ENCODE measurements at regions not wholly inside any gene's neighbourhood (a gene's known extent, or its start where the extent isn't known, plus 50 kb on each side); places are given as distances from the start of the nearest gene placed in this dataset.

- TF ChIP-seq CTCF (IDR thresholded peaks at IDR 0.05) = no peak
- H3K27me3 Mint-ChIP-seq = peaks cover 17% of the 10 kb centered on the region
- ATAC-seq = no peak
- no peaks in the 10 kb centered on the region for H3K36me3 Mint-ChIP-seq (ENCODE audit: low read depth)
- H3K4me3 Mint-ChIP-seq = no peak overlapping the region
- DNase-seq = no peak
- no peaks in the 10 kb centered on the region for H3K4me1 Mint-ChIP-seq (ENCODE audit: low read depth)
- ChIA-PET CTCF (no interaction called here), POLR2A (interaction anchor here (0.6 kb wide), 1 partner anchor 116 kb away, joined by 3 read pairs; no protein-coding TSS in a partner anchor)
- intact Hi-C loops (cut with micrococcal nuclease) = no loop called here
- no peak overlapping the region for H3K27ac Mint-ChIP-seq
- H3K9me3 Mint-ChIP-seq = no peaks in the 10 kb centered on the region
Measured at GRCh38 chr9:90365666-90366065, 277.0 kb downstream of the DIRAS2 start.

GRCh38 chr9:90368241-90368640 is 274.4 kb downstream of the DIRAS2 start:
- DNase-seq = no peak
- no peaks in the 10 kb centered on the region for H3K36me3 Mint-ChIP-seq (ENCODE audit: low read depth)
- H3K27ac Mint-ChIP-seq = no peak overlapping the region
- ChIA-PET CTCF (no interaction called here), POLR2A (no interaction called here)
- no peak for TF ChIP-seq CTCF (IDR thresholded peaks at IDR 0.05)
- no peaks in the 10 kb centered on the region for H3K4me1 Mint-ChIP-seq (ENCODE audit: low read depth)
- H3K9me3 Mint-ChIP-seq = no peaks in the 10 kb centered on the region
- no peak for ATAC-seq
- no peak overlapping the region for H3K4me3 Mint-ChIP-seq
- peaks cover 16% of the 10 kb centered on the region for H3K27me3 Mint-ChIP-seq
- intact Hi-C loops (cut with micrococcal nuclease) = no loop called here

GRCh38 chr9:90368928-90369327 is 273.7 kb downstream of the DIRAS2 start:
- ChIA-PET CTCF (no interaction called here), POLR2A (no interaction called here)
- H3K4me3 Mint-ChIP-seq = no peak overlapping the region
- no peaks in the 10 kb centered on the region for H3K36me3 Mint-ChIP-seq (ENCODE audit: low read depth)
- no peak for ATAC-seq
- intact Hi-C loops (cut with micrococcal nuclease) = no loop called here
- H3K9me3 Mint-ChIP-seq = no peaks in the 10 kb centered on the region
- no peaks in the 10 kb centered on the region for H3K4me1 Mint-ChIP-seq (ENCODE audit: low read depth)
- no peak for DNase-seq
- H3K27ac Mint-ChIP-seq = no peak overlapping the region
- H3K27me3 Mint-ChIP-seq = peaks cover 16% of the 10 kb centered on the region
- no peak for TF ChIP-seq CTCF (IDR thresholded peaks at IDR 0.05)

GRCh38 chr9:90379771-90380170 is 262.9 kb downstream of the DIRAS2 start:
- Mint-ChIP-seq H3K9me3 (no peaks in the 10 kb centered on the region), H3K36me3 (ENCODE audit: low read depth) (no peaks in the 10 kb centered on the region), H3K4me3 (no peak overlapping the region), H3K27me3 (peaks cover 19% of the 10 kb centered on the region), H3K27ac (no peak overlapping the region), H3K4me1 (ENCODE audit: low read depth) (no peaks in the 10 kb centered on the region)
- POLR2A ChIA-PET = no interaction called here
- intact Hi-C loops (cut with micrococcal nuclease) = no loop called here
- no peak for TF ChIP-seq CTCF (IDR thresholded peaks at IDR 0.05)
- ATAC-seq (no peak), DNase-seq (no peak)
- CTCF ChIA-PET = no interaction called here

- ATAC-seq (no peak), DNase-seq (no peak)
- CTCF ChIA-PET = interaction anchor here (0.8 kb wide), 1 partner anchor 1638 kb away, joined by 3 read pairs; no protein-coding TSS in a partner anchor
- peaks cover 3% of the 10 kb centered on the region for H3K27me3 Mint-ChIP-seq
- no peaks in the 10 kb centered on the region for H3K9me3 Mint-ChIP-seq
- no peaks in the 10 kb centered on the region for H3K4me1 Mint-ChIP-seq (ENCODE audit: low read depth)
- no peaks in the 10 kb centered on the region for H3K36me3 Mint-ChIP-seq (ENCODE audit: low read depth)
- no peak overlapping the region for H3K4me3 Mint-ChIP-seq
- intact Hi-C loops (cut with micrococcal nuclease) = no loop called here
- POLR2A ChIA-PET = no interaction called here
- H3K27ac Mint-ChIP-seq = no peak overlapping the region
- no peak for TF ChIP-seq CTCF (IDR thresholded peaks at IDR 0.05)
Measured at GRCh38 chr9:90385146-90385545, 257.5 kb downstream of the DIRAS2 start.

Measured in activated CD8-positive, alpha-beta T cell treated with anti-CD3 and anti-CD28 coated beads for 36 hours (primary cell).